NCI-H146 (cell line): ENCODE measurements at regions not wholly inside any gene's neighbourhood (a gene's known extent, or its start where the extent isn't known, plus 50 kb on each side); places are given as distances from the start of the nearest gene placed in this dataset.
"Not testable (repeated sequence)": the region's sequence is repeated elsewhere in the genome, so short reads cannot be mapped to it uniquely, and the experiment has no call there.

ENCODE experiments used
- DNase-seq: peaks from one replicate; lab custom pipeline; 2025; lab: John Stamatoyannopoulos, UW

DNA sequence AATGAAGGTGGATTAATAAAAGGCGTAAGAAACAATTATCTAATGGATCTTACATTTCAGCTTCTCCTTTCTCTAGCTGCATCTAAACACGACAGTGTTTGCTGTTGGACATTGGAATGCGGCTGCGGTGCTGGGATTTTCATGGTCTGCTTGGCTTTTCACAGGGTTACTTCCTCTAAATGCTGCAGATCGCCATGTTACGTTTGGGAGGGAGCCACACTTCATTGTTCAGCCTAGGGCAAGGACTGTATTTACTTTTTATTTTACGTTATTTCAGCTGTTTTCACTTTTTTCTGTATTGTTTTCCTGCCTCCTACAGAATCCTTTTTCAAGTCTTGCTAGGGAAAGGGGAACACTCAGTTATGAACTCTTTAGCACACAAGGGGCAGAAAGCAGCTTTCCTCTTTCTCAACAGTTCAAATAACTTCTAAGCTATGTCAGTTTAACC lies 97.9 kb upstream of the MTHFD1L start:
- DNase-seq = no peak

DNA sequence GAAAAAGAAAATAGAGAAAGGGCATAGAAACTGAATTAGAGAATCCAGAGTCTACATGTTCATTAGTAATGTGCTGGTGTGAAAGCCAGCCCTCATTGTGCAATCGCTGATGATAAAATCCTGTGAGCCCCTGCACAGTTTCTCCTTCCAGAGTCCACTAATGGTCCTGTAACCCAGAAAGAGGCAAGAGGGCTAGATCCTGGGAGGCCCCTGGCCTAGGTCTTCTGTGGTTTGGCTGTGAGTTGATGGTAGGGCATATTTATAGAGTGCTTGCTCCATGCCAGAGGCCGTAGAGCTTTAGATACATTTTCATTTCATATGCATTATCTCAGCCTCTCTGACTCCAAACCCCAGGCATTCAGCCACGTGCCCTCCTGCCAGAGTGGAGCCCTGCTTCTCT lies 94.9 kb upstream of the MTHFD1L start:
- no peak for DNase-seq

DNA sequence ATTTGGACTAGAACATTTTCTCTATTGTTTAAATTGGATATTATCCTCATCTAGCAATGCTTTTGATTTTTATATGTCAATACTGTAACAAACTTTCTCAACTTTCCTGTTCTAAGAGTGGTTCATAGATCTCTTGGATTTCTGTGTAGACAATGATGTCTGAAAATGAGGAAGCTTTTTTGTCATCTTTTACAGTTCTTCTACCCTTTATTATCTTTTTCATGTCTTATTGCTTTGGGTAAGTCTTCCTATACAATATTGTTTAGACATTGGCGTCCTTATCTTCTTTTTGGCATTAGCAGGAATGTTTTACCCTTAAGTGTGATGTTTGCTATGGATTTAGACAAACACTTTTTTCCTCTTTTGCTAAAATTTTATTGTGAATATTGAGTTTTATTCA lies 91.5 kb upstream of the MTHFD1L start:
- no peak for DNase-seq

DNA sequence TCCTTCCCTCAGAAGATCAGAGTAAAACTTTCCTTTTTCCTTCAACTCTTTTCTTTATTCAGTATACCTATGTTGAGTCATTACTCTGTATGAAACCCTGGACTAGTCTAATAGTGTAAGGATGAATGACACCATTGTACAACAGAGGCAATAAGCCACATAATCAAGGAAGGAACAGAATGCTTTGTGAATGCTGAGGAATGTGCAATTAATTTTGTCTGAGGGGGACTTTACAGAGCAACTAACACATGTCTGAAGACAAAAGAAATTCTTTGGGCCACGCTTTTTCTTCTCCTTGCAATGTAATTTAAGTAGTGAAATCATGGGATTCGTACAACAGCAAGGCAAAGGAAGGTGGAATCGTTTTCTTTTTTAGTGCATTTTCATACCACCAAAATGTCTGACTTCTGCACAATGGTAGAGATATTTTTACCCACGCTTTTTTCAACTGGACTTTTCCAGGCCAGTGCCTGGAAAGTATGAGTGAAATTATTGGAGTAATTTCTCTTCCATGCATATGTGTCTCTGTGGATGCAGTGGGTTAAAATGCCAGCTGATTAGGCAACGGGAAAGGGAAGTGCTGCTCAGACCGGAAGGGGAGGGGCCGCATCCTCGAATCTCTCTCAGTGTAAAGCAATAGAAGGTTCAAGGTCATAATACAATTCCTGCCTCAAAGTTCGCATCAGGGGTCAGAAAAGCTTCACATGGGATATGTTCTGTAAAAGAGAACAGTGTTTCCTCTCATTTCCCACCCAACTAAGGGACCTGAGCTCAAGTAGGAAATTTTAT lies 89.9 kb upstream of the MTHFD1L start:
- DNase-seq = no peak

DNA sequence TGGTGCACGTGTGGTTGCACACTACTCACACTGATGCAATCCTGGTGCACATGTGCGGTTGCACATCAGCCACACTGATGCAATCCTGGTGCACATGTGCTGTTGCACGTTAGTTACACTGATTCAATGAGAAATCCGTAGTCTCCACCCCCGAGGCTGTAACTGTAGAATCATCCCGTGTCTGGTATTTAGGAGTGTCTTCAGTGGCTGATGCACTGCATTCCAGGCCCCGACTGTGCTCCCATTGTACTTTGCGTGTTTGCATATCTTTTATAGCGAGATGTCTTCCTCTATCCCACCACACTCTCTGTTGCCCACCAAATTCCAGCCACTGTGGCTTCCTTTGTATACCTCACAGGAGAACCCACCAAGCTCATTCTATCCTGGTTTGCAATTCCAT lies 87.8 kb upstream of the MTHFD1L start:
- no peak for DNase-seq

DNA sequence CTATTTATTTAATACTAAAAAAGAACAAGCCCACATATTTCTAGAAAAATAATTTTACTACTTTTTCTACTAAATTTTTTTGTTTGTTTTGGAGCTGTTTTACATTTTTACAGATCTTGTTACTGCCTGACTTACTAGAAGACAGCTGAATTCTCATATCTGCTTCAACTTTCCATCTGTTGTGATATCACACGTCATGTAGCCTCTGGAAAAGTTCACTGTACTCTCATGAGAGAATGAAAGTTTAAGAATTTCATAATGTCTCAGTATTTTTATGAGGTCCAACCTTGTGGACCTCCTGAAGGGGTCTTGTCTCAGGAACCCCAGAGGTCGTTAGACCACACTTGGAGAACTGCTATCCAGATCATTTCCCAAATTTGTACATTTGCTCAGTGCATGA lies 81.7 kb upstream of the MTHFD1L start:
- DNase-seq = no peak

DNA sequence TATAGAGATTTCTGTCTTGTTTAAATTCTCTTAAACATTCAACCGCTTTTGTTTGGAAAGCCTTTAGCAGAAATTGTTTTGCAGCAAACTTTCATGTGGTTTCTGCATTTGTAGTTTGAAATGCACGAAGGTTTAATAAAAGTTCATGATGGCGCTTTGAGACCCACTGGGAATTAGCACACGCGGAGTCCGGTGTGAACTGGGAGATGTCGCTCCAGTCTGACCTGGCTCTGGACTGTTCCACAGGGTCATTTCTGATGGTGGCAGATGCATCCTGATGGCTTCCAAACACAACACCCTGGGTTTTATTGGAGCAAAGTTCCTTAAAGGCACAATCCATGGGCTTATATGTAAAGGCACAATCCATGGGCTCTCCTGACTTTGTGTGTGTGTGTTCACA lies 78.1 kb upstream of the MTHFD1L start:
- DNase-seq = no peak

DNA sequence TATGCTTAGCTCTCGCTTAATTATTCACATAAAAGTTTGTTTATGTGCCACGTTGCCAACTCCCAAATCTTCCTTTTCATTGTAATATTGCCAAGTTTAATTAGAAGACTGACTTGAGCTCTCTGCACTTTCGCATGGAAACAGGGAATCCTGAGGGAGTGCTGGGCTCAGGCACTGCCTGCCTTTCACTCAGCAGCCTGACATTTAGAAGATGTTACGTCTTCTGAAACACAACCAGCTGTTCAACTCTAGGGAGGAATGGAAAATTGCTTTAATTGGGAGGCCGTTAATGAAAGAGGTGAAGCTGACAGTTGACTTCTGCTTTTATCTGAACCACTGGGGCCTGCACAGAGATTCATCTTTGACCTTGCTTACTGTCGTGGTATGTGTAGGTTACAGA lies 77.4 kb upstream of the MTHFD1L start:
- no peak for DNase-seq

DNA sequence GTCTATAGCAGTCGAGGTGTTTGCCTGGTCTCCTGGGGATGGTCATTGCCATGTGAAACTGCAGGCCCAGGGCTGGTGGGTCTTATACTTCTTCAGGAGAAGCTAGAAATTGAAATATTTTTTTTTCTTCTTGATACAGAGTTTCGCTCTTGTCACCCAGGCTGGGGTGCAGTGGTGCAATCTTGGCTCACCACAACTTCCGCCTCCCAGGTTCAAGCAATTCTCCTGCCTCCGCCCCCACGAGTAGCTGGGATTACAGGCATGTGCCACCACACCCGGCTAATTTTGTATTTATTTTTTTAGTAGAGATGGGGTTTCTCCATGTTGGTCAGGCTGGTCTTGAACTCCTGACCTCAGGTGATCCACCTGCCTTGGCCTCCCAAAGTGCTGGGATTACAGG lies 75.6 kb upstream of the MTHFD1L start:
- DNase-seq = not testable (repeated sequence)

DNA sequence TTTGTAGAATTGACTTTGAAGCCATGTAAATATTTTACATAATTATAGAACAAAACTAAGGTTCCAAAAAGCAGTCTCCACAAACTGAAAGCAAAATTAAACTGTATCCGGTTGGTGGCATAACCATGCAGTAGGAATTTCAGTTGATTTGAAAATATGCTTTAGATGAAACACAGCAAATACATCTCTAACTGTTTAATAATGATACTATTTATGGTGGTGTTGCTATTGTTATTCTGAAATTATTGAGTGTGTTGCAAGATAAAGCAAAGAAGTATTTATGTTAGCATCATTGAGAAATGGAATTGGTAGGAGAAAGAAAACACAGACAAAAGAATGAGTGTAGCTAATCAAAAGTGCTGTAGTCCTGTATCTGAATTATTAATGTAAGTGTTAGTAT lies 73.8 kb upstream of the MTHFD1L start:
- no peak for DNase-seq

DNA sequence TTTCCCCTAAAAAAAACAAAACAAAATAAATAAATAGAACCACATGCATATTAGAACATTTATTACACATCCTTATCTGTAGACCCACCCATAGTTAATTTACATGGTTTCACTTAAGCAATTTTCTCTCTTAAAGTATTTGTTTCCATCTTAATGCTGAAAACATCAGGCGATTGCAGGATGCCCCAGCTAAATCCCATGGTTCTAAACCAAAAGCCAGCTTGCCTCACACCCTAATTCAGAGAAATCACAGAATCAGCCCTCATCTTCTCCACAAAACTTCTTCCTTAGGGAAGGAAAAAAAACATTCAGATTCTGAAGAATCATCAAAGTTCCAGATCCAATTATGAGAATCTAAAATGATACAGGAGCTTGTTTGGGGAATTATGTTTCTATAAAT lies 67.6 kb upstream of the MTHFD1L start:
- DNase-seq = no peak

DNA sequence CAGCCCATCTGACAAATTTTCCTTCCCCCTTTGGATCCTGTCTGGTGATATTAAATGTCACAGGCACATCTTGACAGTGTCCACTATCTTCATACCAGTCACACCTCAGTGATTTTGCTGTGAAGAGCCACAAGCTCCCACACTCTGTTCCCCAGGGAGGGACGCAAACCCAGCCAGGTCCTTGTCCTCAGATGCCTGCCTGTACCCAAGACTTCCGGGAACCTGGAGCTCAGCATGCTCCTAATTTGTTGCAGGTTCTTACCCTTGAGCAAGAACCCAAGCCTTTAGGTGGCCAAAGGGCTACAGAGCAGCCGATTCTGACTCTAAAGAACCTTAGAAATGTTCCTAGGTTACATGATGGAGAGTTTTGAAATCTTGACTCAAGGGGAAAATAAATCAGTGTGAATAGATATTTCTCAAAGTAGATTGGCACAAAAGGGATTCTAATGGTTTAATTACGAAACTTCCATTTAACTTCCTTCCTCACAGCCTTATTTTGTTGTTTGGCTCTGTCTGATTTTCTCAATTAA lies 66.2 kb upstream of the MTHFD1L start:
- DNase-seq = no peak

DNA sequence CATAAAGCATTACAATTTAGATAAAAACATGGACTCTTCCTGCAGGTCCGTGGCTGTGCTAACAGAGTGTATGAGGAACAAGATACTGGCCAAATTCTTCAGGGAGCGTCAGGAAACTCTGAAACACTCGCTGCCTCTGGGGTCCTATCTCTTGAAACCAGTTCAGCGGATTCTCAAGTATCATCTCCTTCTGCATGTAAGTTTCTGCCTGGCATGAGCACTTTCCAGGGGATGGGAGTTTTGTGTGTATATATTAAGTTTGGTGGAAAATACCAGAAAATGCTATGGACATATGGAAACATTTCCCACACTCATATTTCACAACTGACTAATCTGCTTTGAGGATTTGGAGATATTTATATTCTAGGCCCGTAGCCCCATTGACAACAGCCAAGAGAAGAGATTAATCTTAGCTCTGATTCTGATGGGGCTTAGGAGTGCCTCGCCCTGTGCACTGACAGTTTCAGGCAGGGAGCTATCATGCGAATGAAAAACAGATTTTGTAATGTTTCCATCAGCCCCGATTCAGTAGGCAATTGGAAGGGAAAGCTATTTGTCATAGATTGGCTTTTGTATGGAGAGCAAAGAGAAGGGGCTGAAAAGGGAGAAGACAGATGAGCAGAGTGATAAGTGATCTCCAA lies 64.7 kb upstream of the MTHFD1L start:
- no peak for DNase-seq

DNA sequence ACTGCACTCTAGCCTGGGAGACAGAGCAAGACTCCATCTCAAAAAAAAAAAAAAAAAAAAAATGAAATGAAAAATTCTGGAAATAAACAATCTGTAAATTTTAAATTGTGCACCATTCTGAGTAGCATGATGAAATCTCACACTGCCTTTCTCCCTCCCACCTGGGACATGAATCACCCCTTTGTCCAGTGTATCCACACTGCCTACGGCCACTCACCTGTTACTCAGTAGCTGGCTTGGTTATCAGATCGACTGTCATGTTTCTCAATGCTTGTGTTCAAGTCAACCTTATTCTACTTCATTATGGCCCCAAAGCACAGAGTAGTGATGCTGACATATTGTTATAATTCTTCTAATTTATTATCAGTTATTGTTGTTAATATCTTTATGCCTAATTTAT lies 58.7 kb upstream of the MTHFD1L start:
- DNase-seq = no peak

DNA sequence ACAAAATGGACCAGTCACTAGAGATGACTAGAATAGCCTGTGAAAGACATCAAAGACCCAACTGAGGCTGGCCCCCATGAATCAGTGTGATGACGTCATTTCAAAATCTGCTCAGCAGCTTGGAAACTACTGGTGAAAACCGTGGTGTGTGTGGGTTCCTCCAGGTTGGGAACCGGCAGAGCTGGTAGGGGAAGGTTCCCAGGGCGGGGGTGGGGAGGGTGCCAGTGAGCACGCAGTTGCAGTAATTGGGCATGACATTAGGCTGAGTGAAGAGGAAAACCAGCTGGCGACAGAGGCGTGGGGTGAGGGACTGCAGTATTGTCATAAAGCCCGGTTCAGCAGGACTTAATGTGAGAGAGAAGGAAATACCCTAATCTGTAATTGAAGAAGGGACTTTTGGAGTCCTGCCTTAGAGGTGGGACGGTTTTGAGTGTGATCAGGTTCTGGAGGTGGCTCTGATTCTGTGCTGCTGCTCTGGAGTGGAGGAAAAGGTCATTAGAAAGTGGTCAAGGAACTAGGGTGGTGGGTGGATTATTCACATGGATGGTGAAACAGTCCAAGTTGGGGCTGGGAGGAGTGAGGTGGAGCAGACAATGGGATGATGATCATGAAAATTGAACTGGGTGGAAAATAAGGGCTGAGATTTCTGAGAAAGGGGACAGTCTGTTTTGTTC lies 52.0 kb upstream of the MTHFD1L start:
- no peak for DNase-seq

DNA sequence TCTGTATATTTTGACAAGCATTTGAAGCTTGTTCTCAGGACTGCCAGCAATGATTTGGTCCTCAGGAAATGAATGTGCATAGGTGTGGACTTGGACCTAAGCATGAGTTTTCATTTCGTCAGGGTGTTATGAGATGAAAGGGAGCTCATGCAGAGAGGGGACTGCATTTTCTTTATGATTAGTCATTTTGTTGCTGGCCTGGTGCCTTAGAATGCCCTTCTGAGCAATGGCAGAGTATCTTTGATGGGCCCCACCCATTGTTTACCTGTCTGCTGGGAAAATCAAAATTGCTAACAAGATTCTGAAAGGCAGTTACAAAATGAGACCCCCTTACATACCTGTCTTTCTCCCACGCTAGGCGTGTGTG lies 51.5 kb upstream of the MTHFD1L start:
- no peak for DNase-seq
